ENCODE measurements at regions not wholly inside any gene's neighbourhood (a gene's known extent, or its start where the extent isn't known, plus 50 kb on each side); places are given as distances from the start of the nearest gene placed in this dataset.
"Not testable (repeated sequence)": the region's sequence is repeated elsewhere in the genome, so short reads cannot be mapped to it uniquely, and the experiment has no call there.

GRCh38 chr15:69554279-69554961, 101.8 kb downstream of the RPLP1 start:
- DNase-seq (ENCODE audit: low spot score), result no peak

GRCh38 chr15:69555080-69555479, 102.5 kb downstream of the RPLP1 start:
- DNase-seq (ENCODE audit: low spot score), result no peak

- no peak for DNase-seq (ENCODE audit: low spot score)
These were observed 103.7 kb downstream of the RPLP1 start for GRCh38 chr15:69556344-69556743.

DNA sequence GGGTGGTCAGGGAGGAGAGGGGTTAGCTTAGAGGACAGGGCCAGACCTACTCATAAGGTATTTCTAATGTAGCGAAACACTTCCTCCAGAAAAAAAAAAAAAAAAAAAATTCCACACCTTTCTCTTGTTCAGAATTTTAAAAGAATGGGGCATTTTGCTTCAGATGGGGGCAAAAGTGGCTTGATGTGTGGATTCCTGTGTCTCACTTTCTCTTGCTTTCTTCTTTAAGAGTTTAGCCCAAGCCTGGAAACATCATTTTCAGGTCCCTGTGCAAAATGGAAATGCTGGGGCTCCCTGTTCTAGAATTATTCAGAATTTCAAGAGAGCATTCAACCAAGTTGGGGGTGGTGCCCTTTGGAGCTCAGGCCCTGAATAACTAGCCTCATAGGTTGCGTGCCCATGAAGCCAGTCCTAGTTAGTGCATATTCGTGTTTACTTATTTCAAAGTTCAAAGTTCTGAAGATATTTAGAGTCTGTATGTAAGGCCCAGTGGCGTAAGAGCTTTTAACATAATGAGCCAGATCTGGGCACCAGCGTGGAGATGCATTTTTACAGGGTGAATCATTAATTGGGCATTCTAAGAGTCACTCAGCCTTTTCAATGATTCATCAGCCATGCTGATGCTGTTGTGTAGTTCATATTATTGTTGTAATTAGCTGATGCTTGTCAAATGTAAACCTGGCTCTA, 104.5 kb downstream of the RPLP1 start:
- no peak for DNase-seq (ENCODE audit: low spot score)

DNA sequence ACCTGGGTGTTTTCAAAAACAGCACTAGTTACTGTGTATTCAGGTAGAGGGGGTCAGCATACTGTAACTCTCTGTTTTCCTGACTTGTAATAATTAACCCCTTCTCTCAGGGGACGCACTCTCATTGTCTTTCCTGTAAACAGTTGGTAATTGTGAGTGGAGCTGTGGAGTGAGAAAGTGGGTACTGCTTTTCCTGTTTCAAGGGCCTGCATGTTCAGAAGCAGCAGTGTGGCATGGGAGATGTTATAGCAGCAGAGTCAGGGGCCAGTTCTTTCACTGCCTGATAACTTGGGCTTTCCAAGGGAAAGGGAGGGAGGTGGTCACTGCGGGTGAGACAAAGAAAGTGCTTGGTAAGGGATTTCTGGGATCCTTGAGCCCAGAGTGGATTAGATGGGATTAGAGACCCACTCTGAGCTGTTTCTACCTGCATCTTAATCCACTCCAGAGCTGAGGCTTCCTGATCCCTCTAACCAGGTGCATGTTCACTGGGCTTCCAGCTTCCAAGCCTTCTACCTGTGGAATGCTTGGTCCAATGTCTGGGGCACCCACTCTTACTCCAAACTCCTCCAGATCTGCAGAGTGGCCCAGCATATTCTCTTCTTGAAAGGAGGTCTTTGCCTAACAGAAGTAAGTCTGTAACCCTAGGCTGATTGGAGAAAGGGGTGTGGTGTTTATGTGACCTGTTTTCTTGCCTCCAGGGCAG, 105.2 kb downstream of the RPLP1 start:
- DNase-seq (ENCODE audit: low spot score), result no peak

GRCh38 chr15:69559440-69560190, 107.0 kb downstream of the RPLP1 start:
- DNase-seq (ENCODE audit: low spot score), result no peak

- DNase-seq (ENCODE audit: low spot score), result no peak
These were observed 108.6 kb downstream of the RPLP1 start for GRCh38 chr15:69561071-69561784.

GRCh38 chr15:69562116-69562515, 109.5 kb downstream of the RPLP1 start:
- no peak for DNase-seq (ENCODE audit: low spot score)

DNA sequence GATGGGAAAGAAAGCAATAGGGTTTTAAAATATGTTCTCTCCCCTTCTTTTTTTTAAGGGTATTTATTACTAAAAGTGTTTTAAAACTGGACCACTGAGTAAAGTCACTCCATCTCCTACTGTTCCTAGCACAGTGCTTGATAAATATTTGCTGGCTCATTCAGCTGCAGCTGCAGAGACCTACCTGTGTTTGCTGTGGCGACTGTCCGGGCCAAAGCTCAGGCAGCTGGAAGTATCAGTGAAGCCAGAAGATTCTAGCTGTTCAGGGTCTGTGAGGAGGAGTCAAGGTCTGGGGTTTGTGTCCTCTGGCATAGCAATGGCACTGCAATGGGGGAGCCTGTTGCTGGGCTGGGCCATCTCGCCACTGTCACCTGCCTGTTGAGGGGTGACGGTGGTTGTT, 109.9 kb downstream of the RPLP1 start:
- no peak for DNase-seq (ENCODE audit: low spot score)

DNA sequence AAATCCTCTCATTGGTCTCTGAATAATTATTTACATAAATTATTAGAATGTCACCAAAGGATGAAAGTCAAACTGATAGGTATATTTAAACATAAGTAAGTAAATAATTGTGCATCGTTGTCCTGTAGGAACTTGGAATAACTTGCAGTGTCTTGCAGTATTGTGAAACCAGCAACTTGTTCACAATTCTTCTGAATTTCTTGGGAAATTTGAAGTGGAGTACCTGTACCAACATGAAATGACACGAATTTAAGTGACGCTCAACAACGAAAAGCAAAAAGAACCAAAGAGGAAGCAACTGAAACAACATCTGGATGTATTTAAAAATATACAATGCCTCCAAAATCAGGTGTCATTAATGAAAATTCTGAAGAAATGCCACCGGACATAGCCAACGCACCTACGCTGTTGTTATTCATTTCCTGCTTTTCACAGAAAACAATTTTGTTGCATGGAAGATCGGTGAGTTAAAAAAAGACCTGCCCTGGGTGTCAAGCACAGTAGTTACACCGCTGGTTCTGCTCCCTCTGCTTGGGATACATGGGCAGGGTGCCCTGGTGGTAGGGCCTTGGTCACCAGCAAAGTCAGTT, 112.5 kb downstream of the RPLP1 start:
- no peak for DNase-seq (ENCODE audit: low spot score)

DNA sequence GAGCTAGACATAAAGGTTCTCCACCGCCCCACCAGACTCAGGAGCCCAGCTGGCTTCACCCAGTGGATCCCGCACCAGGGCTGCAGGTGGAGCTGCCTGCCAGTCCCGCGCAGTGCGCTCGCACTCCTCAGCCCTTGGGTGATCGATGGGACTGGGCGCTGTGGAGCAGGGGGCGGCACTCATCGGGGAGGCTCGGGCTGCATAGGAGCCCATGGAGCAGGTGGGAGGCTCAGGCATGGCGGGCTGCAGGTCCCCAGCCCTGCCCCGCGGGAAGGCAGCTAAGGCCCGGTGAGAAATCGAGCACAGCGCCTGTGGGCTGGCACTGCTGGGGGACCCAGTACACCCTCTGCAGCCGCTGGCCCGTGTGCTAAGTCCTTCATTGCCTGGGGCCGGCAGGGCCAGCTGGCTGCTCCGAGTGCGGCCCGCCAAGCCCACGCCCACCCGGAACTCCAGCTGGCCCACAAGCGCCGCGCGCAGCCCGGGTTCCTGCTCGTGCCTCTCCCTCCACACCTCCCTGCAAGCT, 114.7 kb downstream of the RPLP1 start:
- not testable (repeated sequence) for DNase-seq (ENCODE audit: low spot score)

- no peak for DNase-seq (ENCODE audit: low spot score)
These were observed 115.8 kb downstream of the RPLP1 start for GRCh38 chr15:69568173-69569009.

DNA sequence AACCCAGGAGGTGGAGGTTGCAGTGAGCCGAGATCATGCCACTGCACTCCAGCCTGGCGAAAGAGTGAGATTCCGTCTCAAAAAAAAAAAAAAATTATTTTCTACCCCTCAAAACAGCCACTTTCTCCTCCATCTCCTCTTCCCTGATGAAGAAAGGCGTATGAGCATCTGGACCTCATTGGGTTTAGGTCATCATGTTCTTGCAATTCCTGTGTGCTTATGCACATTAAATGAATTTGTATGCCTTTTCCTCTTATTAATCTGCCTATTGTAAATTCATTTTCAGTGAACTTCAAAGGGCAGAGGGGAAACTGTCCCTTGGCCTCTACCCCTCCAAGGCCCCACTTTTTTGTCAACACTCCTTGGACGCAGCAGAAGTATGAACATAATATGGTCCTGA, 117.8 kb downstream of the RPLP1 start:
- DNase-seq (ENCODE audit: low spot score), result no peak

- no peak for DNase-seq (ENCODE audit: low spot score)
These were observed 118.4 kb downstream of the RPLP1 start for GRCh38 chr15:69570997-69571396.

- DNase-seq (ENCODE audit: low spot score), result not testable (repeated sequence)
These were observed 120.7 kb downstream of the RPLP1 start for GRCh38 chr15:69573278-69573677.

- no peak for DNase-seq (ENCODE audit: low spot score)
These were observed 121.3 kb downstream of the RPLP1 start for GRCh38 chr15:69573815-69574475.

DNA sequence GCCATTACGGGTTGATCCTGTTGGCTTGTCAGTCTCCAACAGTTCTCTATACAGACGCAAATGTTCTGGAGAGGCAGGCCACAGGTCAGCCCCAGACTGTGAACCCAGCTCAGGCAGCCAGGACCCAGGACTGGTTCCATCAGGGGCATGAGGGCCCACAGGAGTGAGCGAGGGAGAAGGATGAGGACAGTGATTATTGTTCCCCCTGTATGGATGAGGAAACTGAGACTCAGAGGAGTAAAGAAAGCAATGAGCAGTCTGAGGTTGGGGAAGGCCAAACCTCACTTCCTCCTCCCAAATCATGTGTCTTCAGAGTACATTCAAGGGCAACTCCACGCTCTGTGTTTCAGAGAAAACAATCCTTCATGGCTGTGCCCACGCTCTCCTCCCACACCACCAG, 121.9 kb downstream of the RPLP1 start:
- DNase-seq (ENCODE audit: low spot score), result no peak

DNA sequence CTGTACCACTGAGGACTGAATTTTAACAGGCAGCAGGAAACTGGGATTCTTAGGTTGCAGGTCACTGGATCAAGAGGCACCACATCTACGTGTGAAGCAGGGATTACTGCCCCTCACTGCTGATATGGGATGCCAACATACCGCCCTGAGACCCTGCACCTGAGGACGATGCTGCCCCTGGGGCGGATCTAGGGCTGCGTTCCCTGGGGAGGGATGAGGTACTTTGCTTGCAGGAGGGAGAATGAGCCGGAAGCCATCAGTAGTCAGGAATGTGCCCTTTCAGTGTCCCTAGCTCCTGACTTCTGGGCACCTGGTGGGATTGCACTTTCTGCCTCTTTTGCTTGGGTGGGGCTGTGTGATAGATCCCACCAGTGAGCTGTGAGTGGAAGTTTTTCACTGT, 122.8 kb downstream of the RPLP1 start:
- no peak for DNase-seq (ENCODE audit: low spot score)

- no peak for DNase-seq (ENCODE audit: low spot score)
These were observed 123.5 kb downstream of the RPLP1 start for GRCh38 chr15:69576035-69576526.

DNA sequence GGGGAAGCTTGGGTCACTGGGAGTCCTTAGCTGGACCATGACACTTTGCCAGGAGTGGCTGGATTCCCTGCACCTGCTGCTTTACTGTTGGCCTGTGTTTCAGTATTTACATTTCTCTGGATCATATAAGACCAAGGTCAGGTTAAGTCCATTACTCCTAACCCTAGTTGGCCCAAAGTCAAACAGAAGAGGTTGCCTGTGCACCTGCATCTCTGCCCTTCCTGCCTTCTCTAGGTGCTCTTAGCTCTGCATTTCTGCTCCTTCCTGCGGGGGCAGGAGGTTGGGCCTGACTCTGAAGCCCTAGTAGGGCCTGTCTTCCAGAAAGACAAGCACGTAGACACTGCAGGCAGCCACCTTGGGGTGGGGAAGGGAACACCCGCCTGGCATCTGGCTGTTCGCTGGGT, 124.3 kb downstream of the RPLP1 start:
- no peak for DNase-seq (ENCODE audit: low spot score)

Measured in left forelimb (tissue), 1 donor.